ENCODE measurements at regions not wholly inside any gene's neighbourhood (a gene's known extent, or its start where the extent isn't known, plus 50 kb on each side); places are given as distances from the start of the nearest gene placed in this dataset.
"Not testable (repeated sequence)": the region's sequence is repeated elsewhere in the genome, so short reads cannot be mapped to it uniquely, and the experiment has no call there.

DNA sequence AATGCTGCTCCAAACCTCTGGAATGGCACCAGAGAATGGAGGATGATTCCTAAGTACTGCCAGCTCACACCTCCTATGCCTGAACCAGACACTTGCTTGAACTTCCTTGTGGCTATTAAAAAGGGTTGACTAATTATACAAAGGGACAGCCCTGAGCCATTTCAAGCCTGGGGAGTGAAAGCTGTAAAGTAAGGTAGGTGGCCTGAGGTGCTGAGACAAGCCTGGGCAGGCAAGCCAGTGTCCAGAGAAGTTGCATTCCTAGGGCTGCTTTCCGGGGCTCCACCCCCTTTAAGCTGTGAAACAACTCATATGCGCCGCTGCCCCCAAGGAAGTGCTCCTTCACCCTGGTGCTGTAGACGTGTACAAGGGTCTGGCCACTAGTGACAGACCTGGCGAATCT is 79.9 kb upstream of the SLC1A3 start:
- no peak for DNase-seq (ENCODE audit: low read depth in 2 of 2)

DNA sequence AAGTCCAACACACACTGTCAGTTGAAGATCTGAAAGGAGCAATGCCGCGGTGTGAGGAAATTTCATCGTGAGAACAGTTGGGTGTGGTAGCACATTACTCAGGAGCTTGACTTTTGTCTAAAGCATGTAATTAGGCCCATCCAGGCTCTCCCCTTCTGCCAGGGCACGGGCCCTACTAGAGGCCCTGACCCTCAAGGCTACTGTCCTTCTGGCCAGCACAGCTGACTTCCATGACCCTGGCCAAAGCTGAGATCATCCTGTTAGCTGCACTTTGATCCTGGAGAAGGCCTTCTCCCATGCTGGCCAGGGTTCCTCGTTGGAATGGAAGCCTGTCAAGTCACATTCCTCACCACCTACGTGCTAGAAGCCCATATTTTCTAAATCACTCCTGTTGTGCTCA is 77.8 kb upstream of the SLC1A3 start:
- no peak for DNase-seq (ENCODE audit: low read depth in 2 of 2)

DNA sequence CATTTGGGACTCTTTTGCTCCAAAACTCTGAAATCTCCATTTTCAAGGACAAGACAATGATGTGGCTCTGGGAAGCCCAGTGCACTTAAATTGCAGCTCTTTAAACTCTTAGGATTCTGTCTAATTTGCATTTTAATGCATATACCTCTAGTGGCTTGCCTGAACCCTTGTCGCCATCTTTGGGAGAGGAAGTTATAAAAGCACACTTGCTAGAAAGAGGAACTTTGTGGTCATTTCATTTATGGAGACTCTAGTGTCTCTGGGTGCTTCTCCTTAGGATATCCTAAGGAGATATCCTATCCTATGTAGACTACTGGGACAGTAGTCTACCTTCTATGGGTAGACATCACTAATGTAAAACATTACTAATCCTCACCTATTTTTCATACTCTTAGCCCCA is 77.3 kb upstream of the SLC1A3 start:
- DNase-seq (ENCODE audit: low read depth in 2 of 2) = no peak

DNA sequence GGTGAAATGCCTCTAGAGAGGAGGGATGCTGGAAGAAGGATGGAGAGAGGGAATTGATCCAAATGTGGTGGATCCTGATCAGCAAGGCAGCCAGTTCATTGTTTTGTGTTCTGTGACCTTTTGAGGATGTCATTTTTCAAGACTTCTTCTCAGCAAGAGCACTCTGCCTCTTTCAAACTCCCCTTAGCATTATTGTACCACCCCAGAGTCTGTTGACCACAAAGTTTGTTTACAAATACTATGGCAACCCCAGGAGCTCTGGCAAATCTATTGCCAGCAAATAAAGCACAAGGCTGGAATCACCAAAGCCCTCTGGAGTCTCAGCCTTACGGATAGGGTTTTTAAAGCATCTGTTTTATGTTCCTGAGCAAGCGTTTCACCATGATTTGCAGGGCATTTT is 76.2 kb upstream of the SLC1A3 start:
- no peak for DNase-seq (ENCODE audit: low read depth in 2 of 2)

DNA sequence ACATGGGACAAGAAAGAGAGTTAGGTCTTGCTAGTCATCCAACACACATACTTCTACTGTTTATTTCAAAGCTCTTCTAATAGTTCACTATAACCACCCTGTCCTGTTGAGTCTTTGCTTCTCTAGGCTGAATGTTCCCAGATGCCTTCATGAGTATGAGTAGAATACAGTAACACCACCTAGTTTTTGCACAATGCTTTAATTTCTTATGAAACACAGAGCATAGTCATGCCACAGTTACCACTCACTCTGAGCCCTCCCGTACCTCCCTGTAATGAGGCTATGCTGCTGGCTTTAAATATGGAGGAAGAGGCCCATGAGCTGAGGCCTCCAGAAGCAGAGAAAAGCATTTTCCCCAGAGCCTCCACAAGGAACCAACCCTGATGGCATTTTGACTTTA is 75.0 kb upstream of the SLC1A3 start:
- no peak for DNase-seq (ENCODE audit: low read depth in 2 of 2)

DNA sequence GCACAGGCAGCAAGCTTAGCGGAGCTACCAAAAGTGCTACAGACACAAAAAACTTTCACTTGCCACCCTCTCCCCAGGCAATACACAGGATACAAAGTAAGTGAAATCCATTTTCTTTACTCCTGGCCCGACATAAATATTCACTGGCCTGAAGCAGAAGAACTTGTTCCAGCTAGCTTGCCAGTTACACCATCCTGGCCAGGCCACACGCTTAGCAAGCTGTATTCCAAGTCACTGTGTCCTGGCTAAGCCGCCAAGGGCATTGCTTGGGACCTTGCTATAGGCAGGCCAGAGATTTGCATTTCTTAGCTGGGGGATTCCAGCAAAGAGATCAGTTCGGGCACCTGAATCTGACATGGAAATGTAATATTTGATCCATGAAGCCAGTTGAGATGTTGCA is 71.0 kb upstream of the SLC1A3 start:
- no peak for DNase-seq (ENCODE audit: low read depth in 2 of 2)

DNA sequence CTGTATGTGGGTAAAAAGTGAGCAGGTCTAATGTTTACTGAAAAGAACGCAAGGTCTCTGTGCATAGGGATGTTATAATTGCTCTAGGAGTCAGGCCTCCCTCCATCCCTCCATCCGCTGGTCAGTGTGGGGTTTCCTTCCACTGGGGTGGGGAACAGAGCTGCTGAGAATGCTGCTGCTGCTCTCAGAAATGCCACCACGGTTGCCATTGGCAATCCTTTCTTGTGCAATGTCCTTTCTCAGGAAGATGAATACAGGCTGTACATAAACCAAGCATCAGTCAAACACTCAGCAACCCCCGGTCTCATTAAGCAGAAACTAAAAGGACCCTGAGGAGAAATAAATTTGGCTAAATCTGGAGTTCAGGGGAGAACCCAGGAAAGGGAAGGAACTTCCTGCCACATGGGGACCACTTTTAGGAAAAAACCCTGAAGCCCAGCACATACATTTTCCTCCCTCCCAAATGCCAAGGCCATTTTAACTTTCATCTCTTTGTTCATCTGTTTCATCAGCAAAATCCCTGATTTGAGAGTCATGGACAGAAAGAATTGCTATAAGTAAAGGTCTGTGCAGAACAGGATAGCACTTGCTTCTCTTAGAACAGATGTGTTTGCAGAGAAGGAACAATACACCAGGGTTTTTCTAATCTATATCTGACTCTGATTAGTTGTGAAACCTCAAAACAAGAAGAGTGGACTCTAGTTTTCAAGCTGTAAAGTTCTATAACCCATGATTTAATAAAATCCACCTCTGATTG is 70.4 kb upstream of the SLC1A3 start:
- no peak for DNase-seq (ENCODE audit: low read depth in 2 of 2)

DNA sequence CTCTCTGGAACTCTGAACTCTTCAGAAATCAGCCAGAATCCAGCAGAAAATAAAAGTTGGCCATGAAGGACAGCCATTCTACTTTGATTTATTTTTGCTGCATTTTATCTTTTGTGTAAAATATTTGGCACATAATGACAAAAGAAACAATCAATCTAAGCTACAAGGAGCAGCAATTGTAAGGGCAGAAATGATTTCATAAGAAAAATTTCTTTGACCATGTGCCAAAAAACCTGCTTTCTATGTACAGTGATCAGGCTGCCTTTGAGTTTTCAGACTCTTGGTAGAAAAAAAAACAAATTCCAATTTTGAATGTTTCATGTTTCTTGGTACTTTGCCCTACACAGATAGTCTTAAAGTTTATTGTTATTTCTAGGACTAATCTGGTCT is 69.8 kb upstream of the SLC1A3 start:
- no peak for DNase-seq (ENCODE audit: low read depth in 2 of 2)

DNA sequence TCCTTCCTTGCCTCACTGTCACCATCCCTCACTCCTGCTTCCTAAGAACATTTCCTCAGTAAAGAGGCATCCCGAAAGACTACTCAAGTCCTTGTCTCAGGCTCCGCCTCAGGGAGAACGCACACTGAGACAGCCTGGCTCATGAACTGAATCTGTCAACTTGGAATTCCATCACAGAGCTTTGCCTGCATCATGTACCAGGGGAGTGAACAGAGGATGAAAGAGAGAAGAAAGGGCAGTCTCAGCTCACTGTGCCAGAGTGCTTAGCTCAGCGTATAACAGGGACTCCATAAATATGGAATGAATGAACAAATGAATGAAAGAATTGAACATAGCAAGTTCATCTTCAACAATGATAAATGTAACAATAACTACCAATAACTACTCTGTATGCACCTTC is 68.7 kb upstream of the SLC1A3 start:
- no peak for DNase-seq (ENCODE audit: low read depth in 2 of 2)

DNA sequence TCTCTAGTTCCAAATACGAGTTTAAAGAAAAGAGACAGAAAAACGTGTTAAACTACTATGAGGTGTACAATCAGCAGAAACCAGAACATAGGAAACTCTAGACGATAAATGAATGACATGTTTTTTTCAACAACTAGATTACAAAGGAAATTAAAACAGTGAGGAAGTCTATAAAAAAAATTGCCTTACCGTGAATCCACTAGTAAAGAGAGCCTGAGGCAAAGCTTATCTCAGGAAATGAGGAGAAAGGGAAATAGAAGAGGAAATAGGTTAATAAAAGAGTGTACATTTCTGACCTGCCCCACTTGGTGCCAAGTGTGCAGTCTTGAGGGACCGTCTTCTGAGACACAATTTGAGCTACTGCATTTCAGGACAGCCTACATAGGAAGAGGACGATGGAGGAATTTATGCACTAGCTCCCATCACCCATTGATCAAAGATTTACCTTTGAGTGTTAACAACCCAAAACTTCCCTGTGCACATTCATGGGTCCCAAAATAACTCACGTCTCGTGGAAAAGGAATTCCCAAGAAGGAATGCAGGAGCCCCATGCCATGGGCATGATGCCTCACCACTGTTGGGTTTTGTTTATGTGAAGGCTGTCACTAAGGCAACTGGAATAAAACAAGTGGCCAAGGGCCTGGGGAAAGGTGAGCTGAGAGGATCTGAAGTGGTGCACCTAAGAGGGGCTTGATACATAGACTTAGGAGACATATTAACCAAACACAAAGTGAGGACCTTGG is 53.6 kb upstream of the SLC1A3 start:
- no peak for DNase-seq (ENCODE audit: low read depth in 2 of 2)

DNA sequence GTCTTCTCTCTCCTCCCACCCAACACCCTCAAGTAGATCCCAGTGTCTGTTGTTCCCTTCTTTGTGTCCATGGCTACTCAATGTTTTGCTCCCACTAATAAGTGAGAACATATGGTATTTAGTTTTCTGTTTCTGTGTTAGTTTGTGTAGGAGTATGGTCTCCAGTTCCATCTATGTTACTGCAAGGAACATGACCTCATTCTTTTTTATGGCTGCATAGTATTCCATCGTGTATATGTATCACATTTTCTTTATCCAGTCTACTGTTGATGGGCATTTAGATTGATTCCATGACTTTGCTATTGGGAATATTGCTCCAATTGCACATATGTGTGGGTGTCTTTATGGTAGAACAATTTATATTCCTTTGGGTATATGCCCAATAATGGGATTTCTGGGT is 51.4 kb upstream of the SLC1A3 start:
- not testable (repeated sequence) for DNase-seq (ENCODE audit: low read depth in 2 of 2)

Measured in lung microvascular endothelial cell (primary cell).